ENCODE measurements at regions not wholly inside any gene's neighbourhood (a gene's known extent, or its start where the extent isn't known, plus 50 kb on each side); places are given as distances from the start of the nearest gene placed in this dataset.

- no peak for TF ChIP-seq CTCF (IDR thresholded peaks at IDR 0.05; ENCODE audit: extremely low read depth, low read depth, low read length)
- Histone ChIP-seq H3K27me3 (ENCODE audit: insufficient read depth, low read length) (no peaks in the 10 kb centered on the region), H3K9me3 (ENCODE audit: low read depth, low read length) (no peaks in the 10 kb centered on the region), H3K36me3 (ENCODE audit: insufficient read depth, low read length) (no peaks in the 10 kb centered on the region), H3K27ac (ENCODE audit: low read depth, low read length) (no peak overlapping the region), H3K4me2 (ENCODE audit: insufficient read depth, low read length) (no peak overlapping the region), H3K79me2 (ENCODE audit: insufficient read depth, low read length) (no peaks in the 10 kb centered on the region), H2AFZ (ENCODE audit: low read length) (no peak overlapping the region), H3K4me1 (ENCODE audit: insufficient read depth, low read length) (no peaks in the 10 kb centered on the region), H3K4me3 (ENCODE audit: insufficient read depth, low read length) (no peak overlapping the region), H4K20me1 (ENCODE audit: insufficient read depth, low read length) (no peaks in the 10 kb centered on the region)
- no peak for DNase-seq (ENCODE audit: insufficient read length, low spot score, missing footprints)
Observed at GRCh38 chr3:101143012-101143411, 149.8 kb upstream of the ABI3BP start.

GRCh38 chr3:101142160-101142559 is 148.9 kb upstream of the ABI3BP start:
- no peaks in the 10 kb centered on the region for H3K79me2 ChIP-seq (ENCODE audit: insufficient read depth, low read length)
- H3K27ac ChIP-seq (ENCODE audit: low read depth, low read length) = no peak overlapping the region
- no peak overlapping the region for H3K4me2 ChIP-seq (ENCODE audit: insufficient read depth, low read length)
- no peak for DNase-seq (ENCODE audit: insufficient read length, low spot score, missing footprints)
- H3K9me3 ChIP-seq (ENCODE audit: low read depth, low read length) = no peaks in the 10 kb centered on the region
- H3K36me3 ChIP-seq (ENCODE audit: insufficient read depth, low read length) = no peaks in the 10 kb centered on the region
- no peaks in the 10 kb centered on the region for H4K20me1 ChIP-seq (ENCODE audit: insufficient read depth, low read length)
- H3K4me3 ChIP-seq (ENCODE audit: insufficient read depth, low read length) = no peak overlapping the region
- H2AFZ ChIP-seq (ENCODE audit: low read length) = no peak overlapping the region
- no peaks in the 10 kb centered on the region for H3K27me3 ChIP-seq (ENCODE audit: insufficient read depth, low read length)
- H3K4me1 ChIP-seq (ENCODE audit: insufficient read depth, low read length) = no peaks in the 10 kb centered on the region
- no peak for TF ChIP-seq CTCF (IDR thresholded peaks at IDR 0.05; ENCODE audit: extremely low read depth, low read depth, low read length)

GRCh38 chr3:101141135-101141534 is 147.9 kb upstream of the ABI3BP start:
- Histone ChIP-seq H3K79me2 (ENCODE audit: insufficient read depth, low read length) (no peaks in the 10 kb centered on the region), H3K4me2 (ENCODE audit: insufficient read depth, low read length) (no peak overlapping the region), H2AFZ (ENCODE audit: low read length) (no peak overlapping the region), H3K36me3 (ENCODE audit: insufficient read depth, low read length) (no peaks in the 10 kb centered on the region), H4K20me1 (ENCODE audit: insufficient read depth, low read length) (no peaks in the 10 kb centered on the region), H3K4me3 (ENCODE audit: insufficient read depth, low read length) (no peak overlapping the region), H3K27ac (ENCODE audit: low read depth, low read length) (no peak overlapping the region), H3K4me1 (ENCODE audit: insufficient read depth, low read length) (no peaks in the 10 kb centered on the region), H3K27me3 (ENCODE audit: insufficient read depth, low read length) (no peaks in the 10 kb centered on the region), H3K9me3 (ENCODE audit: low read depth, low read length) (no peaks in the 10 kb centered on the region)
- DNase-seq (ENCODE audit: insufficient read length, low spot score, missing footprints) = no peak
- no peak for TF ChIP-seq CTCF (IDR thresholded peaks at IDR 0.05; ENCODE audit: extremely low read depth, low read depth, low read length)

GRCh38 chr3:101138817-101139216 is 145.6 kb upstream of the ABI3BP start:
- no peak overlapping the region for H3K4me2 ChIP-seq (ENCODE audit: insufficient read depth, low read length)
- no peaks in the 10 kb centered on the region for H3K4me1 ChIP-seq (ENCODE audit: insufficient read depth, low read length)
- H3K36me3 ChIP-seq (ENCODE audit: insufficient read depth, low read length) = no peaks in the 10 kb centered on the region
- H3K79me2 ChIP-seq (ENCODE audit: insufficient read depth, low read length) = no peaks in the 10 kb centered on the region
- no peak overlapping the region for H2AFZ ChIP-seq (ENCODE audit: low read length)
- no peaks in the 10 kb centered on the region for H4K20me1 ChIP-seq (ENCODE audit: insufficient read depth, low read length)
- no peaks in the 10 kb centered on the region for H3K9me3 ChIP-seq (ENCODE audit: low read depth, low read length)
- no peak overlapping the region for H3K27ac ChIP-seq (ENCODE audit: low read depth, low read length)
- DNase-seq (ENCODE audit: insufficient read length, low spot score, missing footprints) = no peak
- no peaks in the 10 kb centered on the region for H3K27me3 ChIP-seq (ENCODE audit: insufficient read depth, low read length)
- TF ChIP-seq CTCF (IDR thresholded peaks at IDR 0.05; ENCODE audit: extremely low read depth, low read depth, low read length) = no peak
- no peak overlapping the region for H3K4me3 ChIP-seq (ENCODE audit: insufficient read depth, low read length)

All from osteoblast (primary cell).